Type B pancreatic cell (in vitro differentiated cells): ENCODE measurements at regions not wholly inside any gene's neighbourhood (a gene's known extent, or its start where the extent isn't known, plus 50 kb on each side); places are given as distances from the start of the nearest gene placed in this dataset.

Source experiments
- DNase-seq: peaks from one replicate; pipeline ENCODE4 v3.0.0; 2021; ENCODE audit warnings: mixed read lengths; ENCODE audit not compliant: unreplicated experiment; ENCODE audit errors: extremely low spot score
- H3K27ac Mint-ChIP-seq: 2 replicates; pipeline ENCODE4 v1.8.0; 2021; ENCODE audit warnings: mild to moderate bottlenecking, mixed read lengths
- H3K27me3 Mint-ChIP-seq: 2 replicates; pipeline ENCODE4 v1.8.0; 2021; ENCODE audit warnings: mixed read lengths
- H3K36me3 Mint-ChIP-seq: 2 replicates; pipeline ENCODE4 v1.8.0; 2021; ENCODE audit warnings: mixed read lengths
- H3K4me1 Mint-ChIP-seq: one replicate; pipeline ENCODE4 v1.8.0; 2021; ENCODE audit warnings: mixed read lengths; ENCODE audit not compliant: unreplicated experiment
- H3K4me3 Mint-ChIP-seq: 2 replicates; pipeline ENCODE4 v1.8.0; 2021; ENCODE audit warnings: mild to moderate bottlenecking, mixed read lengths
- H3K9me3 Mint-ChIP-seq: 2 replicates; pipeline ENCODE4 v1.8.0; 2021; ENCODE audit warnings: mixed read lengths
- CTCF ChIP-seq: fragments of 200-600 bp; sonication (generic); conservative IDR thresholded peaks from 2 replicates; pipeline ENCODE4 v1.5.0; 2021; ENCODE audit warnings: antibody characterized with exemption, mild to moderate bottlenecking

DNA sequence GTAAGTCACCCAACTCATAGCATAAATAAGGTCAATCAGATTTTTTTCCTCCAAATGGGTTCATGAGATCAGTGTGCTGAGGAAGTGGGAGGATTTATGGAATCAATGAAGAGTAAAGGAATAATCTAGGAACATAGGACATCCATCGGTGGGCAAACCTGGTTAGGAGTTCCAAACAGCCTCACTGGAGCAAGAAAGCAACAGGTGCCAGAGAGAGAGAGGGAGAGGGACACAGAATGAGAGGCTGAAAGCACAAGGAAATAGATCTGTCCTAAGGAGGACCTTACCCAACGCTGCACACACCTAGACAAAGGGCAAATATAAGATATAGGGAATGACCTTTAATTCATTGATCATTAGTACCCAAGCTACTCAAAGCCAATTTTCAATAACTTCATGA, 119.5 kb upstream of the ANKRD1 start:
- Mint-ChIP-seq H3K4me3 (no peak overlapping the region), H3K27me3 (peaks cover 5% of the 10 kb centered on the region)
- TF ChIP-seq CTCF, result no peak

GRCh38 chr10:91042069-91042468, 121.2 kb upstream of the ANKRD1 start:
- Mint-ChIP-seq H3K4me3 (no peak overlapping the region), H3K36me3 (no peaks in the 10 kb centered on the region), H3K9me3 (no peaks in the 10 kb centered on the region), H3K27ac (no peak overlapping the region), H3K4me1 (peaks cover 4% of the 10 kb centered on the region), H3K27me3 (peaks cover under 1% of the 10 kb centered on the region)
- no peak for DNase-seq
- no peak for TF ChIP-seq CTCF

More for the DNA sequence above, 119.5 kb upstream of the ANKRD1 start:
- no peaks in the 10 kb centered on the region for H3K9me3 Mint-ChIP-seq
- DNase-seq, result no peak
- H3K27ac Mint-ChIP-seq, result no peak overlapping the region
- H3K4me1 Mint-ChIP-seq, result no peaks in the 10 kb centered on the region
- no peaks in the 10 kb centered on the region for H3K36me3 Mint-ChIP-seq

DNA sequence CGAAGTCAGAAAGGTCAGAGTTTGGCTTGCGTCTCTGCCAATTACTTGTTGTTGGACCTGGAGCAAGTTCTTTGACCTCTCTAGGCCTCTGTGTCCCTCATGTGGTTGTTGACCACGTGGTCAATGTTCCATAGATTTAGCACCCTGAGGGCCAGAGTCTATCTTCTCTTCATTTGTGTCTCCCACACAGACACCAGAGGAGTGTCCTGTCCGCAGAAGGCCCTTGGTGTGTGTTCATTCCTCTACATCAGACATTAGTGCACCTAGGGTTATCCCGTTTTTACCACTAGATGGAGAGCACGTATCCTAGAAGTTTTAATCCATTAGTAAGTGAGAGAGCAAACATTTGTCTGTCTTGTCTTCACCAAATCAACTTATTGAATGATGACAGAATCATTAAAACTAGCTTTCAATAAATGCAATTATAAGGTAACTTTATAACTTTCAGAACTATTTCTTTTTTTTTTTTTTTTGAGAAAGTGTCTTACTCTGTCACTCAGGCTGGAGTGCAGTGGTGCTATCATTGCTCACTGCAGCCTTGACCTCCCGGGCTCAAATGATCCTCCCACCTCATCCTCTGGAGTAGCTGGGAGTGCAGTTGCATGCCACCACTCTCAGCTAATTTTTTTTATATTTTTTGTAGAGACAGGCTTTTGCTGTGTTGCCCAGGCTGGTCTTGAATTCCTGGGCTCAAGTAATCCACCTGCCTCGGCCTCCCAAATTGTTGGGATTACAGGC, 122.5 kb upstream of the ANKRD1 start:
- Mint-ChIP-seq H3K27ac (no peak overlapping the region), H3K4me3 (no peak overlapping the region), H3K27me3 (no peaks in the 10 kb centered on the region), H3K9me3 (no peaks in the 10 kb centered on the region), H3K4me1 (peaks cover 4% of the 10 kb centered on the region), H3K36me3 (no peaks in the 10 kb centered on the region)
- peak; percentile 68 for TF ChIP-seq CTCF
- no peak for DNase-seq

DNA sequence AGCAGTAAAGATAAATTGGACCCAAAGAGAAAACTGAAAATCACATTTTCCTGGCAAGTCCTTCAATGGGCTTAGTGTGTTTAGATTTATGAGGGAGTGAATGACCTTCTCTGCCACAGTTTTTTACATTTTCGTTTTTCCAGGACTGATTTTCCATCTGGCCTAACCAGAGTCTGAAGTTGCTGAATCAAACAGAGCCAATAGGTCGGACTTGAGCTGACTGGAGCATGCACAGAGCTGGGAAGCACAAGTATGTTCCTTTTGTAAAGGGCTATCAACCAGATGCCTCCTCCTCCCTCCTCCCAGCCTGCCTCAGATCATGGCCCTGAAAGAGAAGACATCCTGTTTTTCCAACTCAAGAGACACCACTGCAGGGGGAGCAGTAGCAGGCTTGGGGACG, 126.0 kb upstream of the ANKRD1 start:
- Mint-ChIP-seq H3K4me3 (no peak overlapping the region), H3K27ac (no peak overlapping the region), H3K36me3 (no peaks in the 10 kb centered on the region), H3K4me1 (peaks cover 21% of the 10 kb centered on the region), H3K27me3 (no peaks in the 10 kb centered on the region), H3K9me3 (no peaks in the 10 kb centered on the region)
- TF ChIP-seq CTCF, result no peak
- DNase-seq, result no peak

DNA sequence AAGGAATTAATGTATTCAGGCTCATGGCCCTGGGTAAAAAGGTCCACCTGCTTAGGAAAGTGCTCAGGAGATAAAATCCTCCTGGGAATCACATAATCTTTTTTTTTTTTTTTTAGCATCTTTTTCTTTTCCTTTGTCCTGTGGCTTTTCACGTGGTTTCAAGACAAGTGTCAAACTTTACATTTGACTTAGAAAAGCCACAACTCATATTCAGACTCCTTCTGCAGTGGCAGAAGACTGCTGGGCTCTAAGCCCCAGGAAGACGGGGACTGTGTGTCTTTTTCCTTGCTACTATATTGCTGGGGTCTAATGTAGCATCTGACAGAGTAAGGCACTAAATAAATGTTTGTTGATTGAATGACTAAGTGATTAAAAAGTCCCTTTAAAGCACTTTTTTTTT, 127.5 kb upstream of the ANKRD1 start:
- Mint-ChIP-seq H3K4me1 (peaks cover 21% of the 10 kb centered on the region), H3K9me3 (no peaks in the 10 kb centered on the region), H3K36me3 (no peaks in the 10 kb centered on the region), H3K4me3 (no peak overlapping the region), H3K27me3 (no peaks in the 10 kb centered on the region), H3K27ac (no peak overlapping the region)
- TF ChIP-seq CTCF, result no peak
- no peak for DNase-seq
